Colon (tissue), 2 donors: ENCODE measurements at regions not wholly inside any gene's neighbourhood (a gene's known extent, or its start where the extent isn't known, plus 50 kb on each side); places are given as distances from the start of the nearest gene placed in this dataset.
"Not testable (repeated sequence)": the region's sequence is repeated elsewhere in the genome, so short reads cannot be mapped to it uniquely, and the experiment has no call there.

Experiments
- FAIRE-seq: peaks from 2 replicates; lab custom pipeline; 2012; peaks lifted over from hg19 to GRCh38; lab: Jason Lieb, UNC
- donor health status: control.
- donor health status: control.

DNA sequence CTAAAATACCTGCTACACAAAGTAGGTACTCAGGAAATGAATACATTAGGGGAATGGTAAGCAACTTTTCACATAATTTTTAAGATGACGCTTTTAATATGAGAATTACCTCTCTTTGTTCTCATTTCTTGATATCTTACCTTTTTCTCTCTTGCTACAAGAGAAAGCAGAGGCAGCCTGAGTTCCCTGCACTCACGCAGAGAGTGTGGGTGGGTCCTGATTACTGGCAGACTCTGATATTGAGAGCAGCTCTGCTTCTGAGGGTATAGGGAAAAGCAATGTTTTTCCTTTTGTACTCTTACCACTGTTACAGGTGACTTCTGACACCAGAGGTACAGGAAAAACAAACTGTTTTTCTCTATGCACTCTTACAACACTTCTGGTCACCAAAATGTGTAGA is 420.2 kb upstream of the TMTC1 start:
- FAIRE-seq: no peak

DNA sequence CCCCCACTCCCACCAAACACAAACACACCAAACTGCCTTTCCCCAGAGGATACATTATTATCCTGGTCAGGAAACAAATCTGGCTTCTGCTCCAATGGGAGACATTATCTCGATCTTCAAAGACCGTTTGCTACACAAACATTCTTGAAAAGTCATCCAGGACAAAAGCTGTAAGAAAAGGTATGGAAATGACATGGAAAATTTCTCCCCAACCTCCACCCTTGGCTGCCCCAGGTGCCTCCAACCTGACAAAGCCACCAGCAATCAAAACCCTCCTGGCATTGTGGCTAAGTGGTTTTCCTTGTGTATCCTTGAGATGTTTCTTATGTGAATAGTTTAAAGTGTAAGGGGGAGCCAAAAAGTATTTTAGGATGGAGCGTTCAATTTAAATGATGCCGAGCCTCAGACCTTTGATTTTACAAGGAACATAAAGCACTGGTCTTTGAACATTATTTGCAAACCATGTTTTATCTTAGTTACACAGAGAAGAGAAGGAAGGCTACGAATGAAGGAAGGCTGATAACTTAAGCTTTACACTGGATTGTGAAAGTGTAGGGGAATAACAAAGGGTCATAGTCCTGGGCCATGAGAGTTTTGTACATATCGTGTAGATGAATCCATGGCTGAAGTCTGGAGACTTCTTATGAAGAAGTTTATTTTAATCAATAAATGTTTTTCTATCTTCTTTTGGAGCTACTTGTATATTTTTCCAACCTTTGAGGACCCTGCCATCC is 418.9 kb upstream of the TMTC1 start:
- no peak for FAIRE-seq

DNA sequence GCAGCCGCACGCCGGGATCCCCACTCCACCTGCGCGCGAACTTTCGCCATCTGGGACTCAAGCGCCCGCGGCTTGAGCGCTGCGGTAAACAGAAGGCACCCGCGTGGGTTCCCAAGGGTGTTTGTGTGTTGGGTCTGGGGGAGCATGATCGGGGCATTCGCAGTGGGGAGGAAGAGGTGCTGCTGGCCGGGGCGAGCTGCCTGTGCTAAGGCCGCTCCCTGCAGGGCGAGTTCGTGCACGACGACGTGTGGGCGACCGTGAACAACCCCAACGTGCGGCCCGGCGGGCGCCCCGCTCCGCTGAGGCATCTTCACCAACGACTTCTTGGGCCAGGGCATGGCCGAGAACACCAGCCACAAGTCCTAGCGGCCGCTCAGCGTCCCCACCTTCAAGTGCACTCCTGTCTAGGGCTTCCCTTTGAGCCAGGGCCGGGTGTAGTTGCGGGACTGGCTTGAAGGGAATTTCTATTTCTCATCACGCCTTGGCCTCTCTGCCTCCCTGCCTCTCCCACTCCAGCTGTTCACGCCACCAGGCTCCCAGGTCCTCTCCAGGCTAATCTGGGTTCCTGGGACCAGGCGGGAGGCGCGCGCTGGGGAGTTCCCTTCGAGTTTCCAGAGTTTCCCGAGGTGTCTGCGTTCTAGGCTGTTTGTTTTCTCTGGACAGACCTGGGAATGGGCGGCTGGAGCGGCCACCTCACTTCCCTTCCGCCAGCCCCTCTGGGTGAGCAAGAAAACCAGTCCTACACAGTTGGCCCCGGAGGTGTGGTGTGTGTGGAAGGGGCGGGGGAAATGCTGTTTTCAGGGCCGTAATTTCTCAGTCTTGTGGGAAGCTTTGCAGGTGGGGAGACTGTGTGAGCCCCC is 417.8 kb upstream of the TMTC1 start:
- no peak for FAIRE-seq

DNA sequence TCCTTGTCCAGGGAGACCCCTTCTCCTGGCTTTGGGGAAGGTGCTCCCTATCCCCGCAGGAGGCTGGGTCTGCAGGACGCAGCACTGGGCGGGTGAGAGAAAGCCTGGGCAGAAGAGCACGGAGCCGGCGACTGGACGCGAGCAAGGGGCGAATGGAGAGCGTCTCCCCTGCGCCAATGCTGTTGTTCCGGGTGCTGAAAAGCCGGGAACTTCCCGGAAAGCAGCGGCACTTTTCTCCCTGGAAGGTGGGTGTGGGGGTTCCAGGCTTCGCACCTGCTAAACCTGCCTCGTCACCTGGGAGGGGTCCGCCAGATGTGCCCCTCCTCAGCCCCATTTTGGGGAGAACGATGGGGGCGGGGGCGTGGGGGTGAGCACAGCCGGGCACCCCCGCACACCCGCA is 417.1 kb upstream of the TMTC1 start:
- no peak for FAIRE-seq

DNA sequence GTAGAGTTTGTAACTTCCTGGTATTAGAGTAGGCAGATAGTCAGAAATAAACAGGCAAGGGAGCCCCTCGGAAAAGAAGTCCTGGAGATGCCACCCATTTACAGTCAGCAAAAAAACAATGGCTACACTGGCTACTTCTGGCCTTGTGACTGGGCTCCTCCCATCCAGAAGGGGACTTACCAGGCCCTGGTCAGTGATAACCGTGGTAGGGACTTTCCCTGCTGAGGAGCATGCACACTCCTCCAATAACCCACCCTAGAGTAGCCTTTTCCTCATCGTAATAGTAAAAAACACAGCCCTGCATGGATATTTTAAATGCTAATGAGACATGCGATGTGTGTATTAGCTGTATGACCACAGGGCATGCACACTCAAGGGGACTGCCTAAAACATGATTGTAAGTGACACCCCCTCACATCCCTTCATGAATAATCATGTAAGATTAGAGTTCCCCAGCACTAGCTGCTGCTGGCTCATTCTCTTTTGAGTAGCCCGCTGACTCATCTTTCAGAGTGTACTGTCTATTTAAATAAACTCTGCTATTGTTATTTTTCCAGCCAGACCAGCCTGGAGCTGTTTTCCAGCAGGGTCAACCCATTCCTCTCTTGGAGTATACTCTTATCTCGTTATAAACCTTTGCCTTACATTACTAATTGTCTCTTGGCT is 413.8 kb upstream of the TMTC1 start:
- FAIRE-seq: no peak

DNA sequence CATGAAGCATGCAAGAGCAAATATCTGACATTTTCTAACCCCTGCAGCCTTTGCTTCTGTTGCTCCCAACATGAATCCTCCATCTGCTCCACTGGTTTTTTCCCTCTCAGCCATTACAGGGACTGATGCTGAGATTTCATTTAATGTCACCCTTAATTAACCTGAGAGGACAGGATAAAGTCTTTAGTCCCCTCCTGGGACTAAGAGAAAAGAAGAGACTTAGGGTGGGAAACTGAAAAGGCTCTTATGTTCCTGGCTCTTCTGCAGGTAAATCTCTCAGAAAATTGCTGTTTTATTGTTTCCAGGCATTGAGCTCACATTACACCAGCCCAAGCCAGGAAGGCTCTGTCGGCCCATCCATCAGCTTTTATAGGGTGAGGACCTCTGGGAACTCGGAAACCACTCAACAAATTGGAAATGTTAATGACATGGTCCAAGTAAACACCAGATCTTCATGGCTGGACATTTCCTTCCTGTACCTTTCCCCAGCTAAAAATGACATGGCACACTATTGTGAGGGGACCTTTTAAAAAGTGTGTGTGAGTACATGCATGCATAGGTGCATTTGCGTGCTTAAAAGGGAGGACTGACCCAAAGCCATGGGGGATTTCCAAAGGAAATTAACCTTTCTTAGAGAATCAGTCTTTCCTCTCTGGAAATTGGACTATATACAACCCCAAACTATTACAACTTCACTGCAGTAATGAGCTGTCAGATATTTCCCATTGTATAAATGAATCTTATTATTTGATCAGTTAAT is 408.1 kb upstream of the TMTC1 start:
- no peak for FAIRE-seq

DNA sequence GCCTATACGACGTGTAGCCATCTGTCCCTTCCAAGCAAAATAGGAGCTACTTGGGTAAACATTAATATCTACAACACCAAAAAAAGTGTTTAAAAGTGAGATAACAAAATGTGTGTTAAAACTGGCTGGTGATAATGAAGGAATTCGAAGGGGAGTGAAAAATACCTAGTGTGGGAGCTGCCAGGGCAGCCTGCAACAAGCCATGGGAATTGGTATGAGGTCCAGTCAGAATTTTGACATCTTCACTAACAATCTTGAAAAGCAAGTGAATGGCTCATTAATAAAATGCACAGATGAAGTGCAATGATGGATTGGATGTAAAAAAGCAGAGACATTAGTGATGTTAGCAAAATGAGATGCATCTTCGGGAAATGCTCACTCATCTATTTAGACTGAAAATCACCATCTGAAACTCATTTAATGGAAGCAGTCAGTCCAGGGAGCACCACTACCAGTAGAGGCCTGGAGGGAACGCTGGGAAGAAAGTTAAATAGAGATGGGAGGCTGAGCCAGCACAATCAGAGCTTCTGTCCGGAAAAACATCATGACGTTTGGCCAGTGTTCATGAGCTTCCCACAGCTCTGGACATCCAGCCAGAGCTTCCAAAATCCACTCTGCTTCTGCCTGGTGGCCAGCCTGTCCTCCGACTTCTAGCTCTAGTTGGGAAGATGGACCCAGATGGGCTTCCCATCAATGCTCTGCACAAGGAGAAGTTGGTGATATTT is 405.0 kb upstream of the TMTC1 start:
- no peak for FAIRE-seq

DNA sequence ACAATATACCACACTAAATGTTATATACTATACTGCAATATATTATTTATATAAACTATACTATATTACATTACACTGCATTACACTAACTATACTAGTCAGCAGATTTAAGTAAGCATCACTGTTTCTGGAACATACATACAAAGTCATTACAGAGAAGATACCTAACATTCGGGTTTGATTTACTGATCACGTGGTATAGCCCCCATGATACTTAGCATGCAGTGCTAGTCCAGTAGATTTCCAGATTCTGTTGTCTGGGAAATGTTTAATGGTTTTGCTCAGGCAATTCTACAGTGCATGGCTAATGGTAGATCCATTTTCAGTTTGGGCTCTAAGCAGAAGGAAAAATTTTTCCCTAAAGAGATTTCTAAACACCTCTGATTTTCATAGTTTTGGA is 403.7 kb upstream of the TMTC1 start:
- FAIRE-seq: no peak

DNA sequence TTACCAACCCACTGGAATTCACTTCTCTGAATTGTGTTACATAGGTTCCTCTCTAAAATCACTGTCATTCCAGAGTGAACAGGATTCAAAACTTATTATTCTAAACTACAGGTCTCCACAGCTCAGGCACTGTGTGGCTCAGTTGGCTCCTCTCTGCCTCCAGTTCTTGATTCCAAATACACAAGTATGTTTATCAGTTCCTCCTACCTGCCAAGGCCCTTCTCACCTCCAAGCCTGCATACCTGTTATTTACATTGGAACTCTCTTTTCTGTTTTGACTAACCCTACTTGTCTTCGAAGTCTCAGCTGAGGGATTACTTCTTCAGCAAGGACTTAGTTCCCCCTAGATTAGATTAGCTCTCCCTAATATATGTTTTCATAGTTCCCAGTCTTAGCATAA is 397.6 kb upstream of the TMTC1 start:
- FAIRE-seq: no peak

DNA sequence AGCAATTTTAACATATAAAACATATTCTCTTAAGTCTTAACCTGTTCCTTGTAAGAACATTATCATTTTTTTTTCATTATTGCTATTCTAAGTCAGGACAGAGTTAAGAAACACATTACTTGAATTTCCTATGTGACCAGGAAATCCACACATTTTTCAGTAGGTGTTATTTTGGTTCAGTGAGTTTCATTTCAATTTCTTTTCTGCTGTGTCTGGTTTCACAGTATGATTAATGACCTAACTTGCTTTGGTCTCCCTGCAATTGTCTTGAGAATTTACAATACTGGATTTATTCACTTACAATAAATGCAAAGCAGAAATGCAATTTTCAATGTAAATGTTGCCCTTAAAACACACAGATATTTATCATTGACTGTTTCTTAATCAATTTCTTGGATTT is 396.9 kb upstream of the TMTC1 start:
- FAIRE-seq: no peak

DNA sequence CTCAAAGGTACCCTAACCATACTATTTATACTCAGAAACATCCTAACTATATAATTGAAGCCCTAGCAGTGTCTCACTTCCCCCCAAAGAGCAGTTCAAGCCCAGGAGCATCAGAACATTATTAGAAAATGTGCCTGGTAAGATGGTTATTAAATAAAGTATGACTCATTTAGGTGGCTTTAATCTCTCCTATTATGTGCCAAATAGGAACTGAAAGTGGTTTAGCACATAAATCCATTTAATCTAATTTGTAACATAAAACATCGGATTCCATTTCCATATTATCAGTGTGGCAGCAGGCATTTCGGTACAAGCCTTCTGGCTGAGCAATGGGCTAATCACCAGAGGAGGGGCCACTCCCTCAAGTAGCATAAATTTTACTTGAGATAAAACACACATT is 395.2 kb upstream of the TMTC1 start:
- FAIRE-seq: no peak

DNA sequence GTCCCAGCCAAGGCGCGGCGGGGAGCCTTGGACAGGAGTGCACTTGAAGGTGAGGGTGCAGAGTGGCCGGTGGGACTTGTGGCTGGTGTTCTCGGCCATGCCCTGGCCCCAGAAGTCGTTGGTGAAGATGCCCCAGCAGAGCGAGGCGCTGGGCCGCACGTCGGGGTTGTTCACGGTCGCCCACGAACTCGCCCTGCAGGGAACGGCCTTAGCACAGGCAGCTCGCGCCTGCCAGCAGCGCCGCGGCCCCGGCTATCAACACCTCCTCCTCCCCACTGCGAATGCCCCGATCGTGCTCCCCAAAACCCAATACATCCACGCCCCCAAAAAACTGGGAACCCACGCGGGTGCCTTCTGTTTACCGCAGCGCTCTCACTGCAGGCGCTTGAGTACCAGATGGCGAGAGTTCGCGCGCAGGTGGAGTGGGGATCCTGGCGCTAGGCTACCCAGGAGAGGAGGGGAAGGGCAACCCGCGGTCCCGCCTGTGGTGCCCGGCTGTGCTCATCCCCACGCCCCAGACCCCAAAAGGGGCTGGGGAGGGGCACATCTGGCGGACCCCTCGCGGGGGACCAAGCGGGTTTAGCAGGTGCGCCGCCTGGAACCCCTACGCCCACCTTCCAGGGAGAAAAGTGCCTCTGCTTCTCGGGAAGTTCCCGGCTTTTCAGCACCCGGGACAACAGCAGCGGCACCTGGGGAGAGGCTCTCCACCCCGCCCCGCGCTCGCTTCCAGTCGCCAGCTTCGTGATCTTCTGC is 386.3 kb upstream of the TMTC1 start:
- no peak for FAIRE-seq

DNA sequence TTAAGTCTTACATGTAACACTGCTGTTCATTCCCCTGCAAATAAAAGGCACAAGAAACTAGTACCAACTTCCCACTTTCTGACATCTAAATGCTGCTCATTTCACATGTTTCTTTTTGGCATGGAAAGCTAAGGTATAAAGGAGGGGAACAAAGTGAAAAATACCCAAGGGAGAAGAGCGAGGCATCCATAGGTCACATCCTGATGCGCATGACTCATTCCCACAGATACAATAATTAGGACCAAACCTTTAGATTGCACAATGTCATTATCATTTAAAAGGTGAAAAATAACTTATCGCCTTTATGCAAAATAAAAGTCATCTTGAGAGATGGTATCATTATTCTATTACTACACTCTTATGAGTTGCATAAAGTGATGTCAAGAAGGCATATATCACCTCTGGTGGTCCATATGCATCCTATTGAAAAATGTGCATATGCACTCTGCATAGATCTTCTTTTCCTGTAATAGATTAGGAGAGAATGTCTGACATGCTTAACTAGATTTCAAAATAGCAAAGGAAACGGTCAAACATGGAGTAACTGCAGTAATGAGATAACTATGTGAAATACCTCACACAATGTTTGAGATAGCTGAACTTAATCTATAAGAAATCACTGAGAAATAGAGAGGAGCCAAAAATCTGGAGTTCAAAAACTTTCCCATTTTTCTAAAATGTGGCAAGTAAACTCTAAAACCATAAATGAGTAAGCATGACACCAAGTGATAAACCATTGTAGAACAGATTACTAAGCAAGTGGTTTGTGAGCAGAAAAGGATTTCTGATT is 382.5 kb upstream of the TMTC1 start:
- no peak for FAIRE-seq

DNA sequence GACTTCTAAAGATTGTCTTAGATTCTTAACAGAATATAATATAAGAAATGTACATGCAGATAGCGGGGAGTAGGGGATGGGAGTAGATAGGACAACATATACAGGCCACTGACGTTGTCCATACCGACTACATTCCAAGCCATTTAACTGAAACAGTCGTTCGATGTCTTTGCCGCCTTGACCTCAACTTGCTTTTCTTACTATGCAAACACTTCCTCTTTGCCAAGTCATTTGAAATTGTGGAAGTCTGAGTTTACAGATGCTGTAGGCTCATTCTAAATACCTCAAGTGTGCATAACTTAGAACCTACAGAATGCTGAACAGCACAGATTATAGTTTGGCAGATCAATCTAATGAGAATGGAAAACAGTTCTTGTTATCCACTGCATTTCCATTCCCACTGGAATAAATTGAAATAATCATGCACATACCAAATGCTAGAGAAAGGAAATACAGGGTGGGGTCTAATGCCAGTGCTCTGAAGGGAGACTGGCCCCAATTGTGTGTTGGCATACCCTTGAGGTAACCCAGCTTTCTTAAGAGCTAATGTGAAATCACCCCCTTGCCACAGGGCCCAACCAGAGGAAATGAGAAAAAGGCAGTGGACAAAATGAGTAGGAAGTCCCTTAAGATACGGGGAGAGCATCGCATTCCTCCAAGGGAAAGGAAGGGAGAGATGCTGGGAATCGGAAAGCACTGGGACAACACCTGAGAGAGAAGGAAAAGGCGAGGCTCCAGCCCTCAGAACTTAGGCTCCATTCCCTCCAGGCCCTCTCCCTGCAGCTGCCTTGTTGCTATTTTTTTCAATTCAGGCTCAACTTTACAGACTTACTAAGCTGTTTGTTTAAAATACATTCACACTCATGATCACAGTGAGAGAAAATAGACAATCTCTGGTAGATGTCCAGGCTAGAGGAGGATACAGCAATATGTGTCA is 380.9 kb upstream of the TMTC1 start:
- FAIRE-seq: no peak

DNA sequence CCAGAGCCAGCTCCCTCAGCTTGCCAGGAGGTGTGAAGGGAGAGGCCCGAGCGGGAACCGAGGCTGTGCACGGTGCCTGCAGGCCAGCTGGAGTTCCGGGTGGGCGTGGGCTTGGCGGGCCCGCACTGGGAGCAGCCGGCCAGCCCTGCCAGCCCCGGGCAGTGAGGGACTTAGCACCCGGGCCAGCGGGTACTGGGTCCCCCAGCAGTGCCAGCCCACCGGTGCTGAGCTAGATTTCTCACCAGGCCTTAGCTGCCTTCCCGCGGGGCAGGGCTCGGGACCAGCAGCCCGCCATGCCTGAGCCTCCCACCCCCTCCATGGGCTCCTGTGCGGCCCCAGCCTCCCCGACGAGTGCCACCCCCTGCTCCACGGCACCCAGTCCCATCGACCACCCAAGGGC is 373.1 kb upstream of the TMTC1 start:
- FAIRE-seq: not testable (repeated sequence)

DNA sequence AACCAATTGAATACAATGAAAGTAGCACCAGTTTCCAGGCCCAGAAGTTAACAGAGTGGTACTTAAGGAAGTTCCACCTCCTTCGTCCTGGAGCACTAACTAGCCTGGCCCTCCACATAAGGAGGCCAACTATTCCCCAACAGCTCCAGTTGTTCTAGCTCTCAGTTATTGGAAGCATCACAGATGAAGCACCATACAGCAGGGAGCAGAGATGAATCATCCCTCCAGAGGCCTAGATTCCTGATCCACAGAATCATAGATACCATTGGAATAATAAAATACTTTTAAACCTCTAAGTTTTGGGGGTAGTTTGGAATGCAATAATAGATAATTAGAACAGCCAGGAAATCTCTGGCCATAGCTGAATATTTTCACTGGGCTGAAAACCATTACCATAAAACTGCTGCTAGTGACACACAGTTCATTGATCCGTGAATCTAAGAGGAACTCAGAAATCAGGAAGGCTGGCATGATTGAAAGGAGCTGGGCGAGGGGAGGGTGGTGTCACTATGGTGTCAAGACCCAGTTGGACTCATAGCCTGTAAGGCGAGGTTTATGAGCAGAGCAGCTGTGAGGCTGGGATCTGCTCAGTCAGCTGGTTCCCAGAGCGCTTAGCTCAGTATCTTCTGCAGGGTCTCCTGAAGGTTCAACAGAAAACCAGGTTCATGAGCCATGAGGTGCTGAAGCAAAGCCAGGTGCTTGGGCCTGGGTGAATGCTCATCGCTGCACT is 371.4 kb upstream of the TMTC1 start:
- no peak for FAIRE-seq

DNA sequence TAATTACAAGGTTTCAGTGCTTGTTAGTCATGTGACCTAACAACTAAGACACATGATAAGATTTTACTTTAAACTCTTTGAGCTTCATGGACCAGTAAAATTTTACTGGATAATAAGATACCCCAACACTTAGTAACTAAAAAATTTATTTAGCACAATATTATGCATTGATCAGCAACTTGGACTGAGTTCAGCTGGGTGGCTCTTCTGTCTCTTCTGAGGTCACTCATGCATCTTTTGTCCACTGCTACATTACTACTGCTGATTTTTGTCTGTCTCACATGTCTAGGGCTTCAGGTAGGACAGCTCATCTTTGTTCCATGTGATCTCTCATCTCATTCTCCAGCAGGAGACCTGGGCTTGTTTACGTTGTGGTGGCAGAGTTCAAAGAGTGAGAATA is 370.2 kb upstream of the TMTC1 start:
- FAIRE-seq: no peak

DNA sequence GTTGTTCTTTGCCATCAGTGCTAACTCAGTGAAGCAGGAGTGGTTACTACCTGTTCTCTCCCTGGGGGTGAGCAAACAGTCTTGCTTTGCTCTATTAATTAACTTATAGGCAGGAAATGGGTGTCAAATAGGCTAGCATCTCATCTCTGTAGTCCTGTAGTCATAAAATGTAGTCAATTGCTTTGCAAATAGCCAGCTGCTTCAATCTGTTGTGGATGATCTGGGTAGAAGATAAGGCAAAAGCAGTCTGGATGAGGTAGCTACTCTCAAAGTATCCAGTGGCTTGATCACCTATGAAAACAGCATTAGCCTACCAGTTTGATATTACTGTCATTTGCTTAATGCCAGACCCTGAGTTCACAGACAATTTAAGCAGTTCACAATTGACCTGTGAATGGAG is 369.0 kb upstream of the TMTC1 start:
- no peak for FAIRE-seq
